ENCODE measurements at regions not wholly inside any gene's neighbourhood (a gene's known extent, or its start where the extent isn't known, plus 50 kb on each side); places are given as distances from the start of the nearest gene placed in this dataset.
A peak's percentile ranks its signal among the peaks of the same experiment; 100 is the strongest.
"Not testable (repeated sequence)": the region's sequence is repeated elsewhere in the genome, so short reads cannot be mapped to it uniquely, and the experiment has no call there.

GRCh38 chr11:129750343-129751292, 65.0 kb upstream of the TMEM45B start:
- DNase-seq (ENCODE audit: low read depth in 2 of 2): peak; percentile 79 to 82
- peak overlapping the region; percentile 25 to 28 for H3K4me3 ChIP-seq (replicated peaks in 1 of 2; ENCODE audit: low read depth in 2 of 2, low read length in 2 of 2)

GRCh38 chr11:129751511-129751910, 64.1 kb upstream of the TMEM45B start:
- TF ChIP-seq CTCF (IDR thresholded peaks at IDR 0.05; ENCODE audit: low read depth, low read length): no peak
- no peak overlapping the region for H3K4me3 ChIP-seq (replicated peaks in 1 of 2; ENCODE audit: low read depth in 2 of 2, low read length in 2 of 2)
- DNase-seq (ENCODE audit: low read depth in 2 of 2): no peak

More at GRCh38 chr11:129750343-129751292, 65.0 kb upstream of the TMEM45B start:
- TF ChIP-seq CTCF (IDR thresholded peaks at IDR 0.05; ENCODE audit: low read depth, low read length): peak; percentile 86

- not testable (repeated sequence) for DNase-seq (ENCODE audit: low read depth in 2 of 2); H3K4me3 ChIP-seq (replicated peaks in 1 of 2; ENCODE audit: low read depth in 2 of 2, low read length in 2 of 2)
These were observed 52.1 kb upstream of the TMEM45B start for GRCh38 chr11:129763569-129763968.

GRCh38 chr11:129764204-129764603, 51.4 kb upstream of the TMEM45B start:
- DNase-seq (ENCODE audit: low read depth in 2 of 2); H3K4me3 ChIP-seq (replicated peaks in 1 of 2; ENCODE audit: low read depth in 2 of 2, low read length in 2 of 2): not testable (repeated sequence)
